ENCODE measurements at regions not wholly inside any gene's neighbourhood (a gene's known extent, or its start where the extent isn't known, plus 50 kb on each side); places are given as distances from the start of the nearest gene placed in this dataset.
"Not testable (repeated sequence)": the region's sequence is repeated elsewhere in the genome, so short reads cannot be mapped to it uniquely, and the experiment has no call there.

DNA sequence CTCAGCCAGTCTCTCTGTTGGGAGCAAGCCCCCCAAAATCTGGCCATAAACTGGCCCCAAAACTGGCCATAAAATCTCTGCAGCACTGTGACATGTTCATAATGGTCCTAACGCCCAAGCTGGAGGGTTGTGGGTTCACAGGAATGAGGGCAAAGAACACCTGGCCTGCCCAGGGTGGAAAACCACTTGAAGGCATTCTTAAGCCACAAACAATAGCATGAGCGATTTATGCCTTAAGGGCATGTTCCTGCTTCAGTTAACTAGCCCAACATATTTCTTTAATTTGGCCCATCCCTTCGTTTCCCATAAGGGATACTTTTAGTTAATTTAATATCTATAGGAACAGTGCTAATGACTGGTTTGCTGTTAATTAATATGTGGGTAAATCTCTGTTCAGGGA lies 205.8 kb downstream of the ALG10 start:
- WGBS = 29% methylated on average over 2 of the region's 3 CpGs
- not testable (repeated sequence) for H3K4me2 ChIP-seq (ENCODE audit: low read length, poor library complexity, severe bottlenecking); H4K8ac ChIP-seq (ENCODE audit: low read length); H3K27me3 ChIP-seq (ENCODE audit: control insufficient read depth in 1 of 2, insufficient read depth in 1 of 2, low read length in 2 of 2); H2BK120ac ChIP-seq (ENCODE audit: low read depth, low read length); DNase-seq; H3K79me1 ChIP-seq (replicated peaks; ENCODE audit: low read length, poor library complexity, severe bottlenecking); H3K14ac ChIP-seq (ENCODE audit: low read length in 2 of 2); H3K27ac ChIP-seq (ENCODE audit: low read length, poor library complexity, severe bottlenecking); H2AK5ac ChIP-seq (ENCODE audit: low read length, severe bottlenecking); H3K18ac ChIP-seq (ENCODE audit: low read depth in 1 of 2, low read length in 2 of 2); H3K4ac ChIP-seq (ENCODE audit: low read depth in 1 of 2, low read length in 2 of 2); H4K91ac ChIP-seq (ENCODE audit: low read length); H2BK5ac ChIP-seq (ENCODE audit: low read depth, low read length, poor library complexity, severe bottlenecking); H3K9me3 ChIP-seq (ENCODE audit: control insufficient read depth, low read length); H3K4me1 ChIP-seq (ENCODE audit: control insufficient read depth, insufficient read depth, low read depth, low read length); H3K9ac ChIP-seq (ENCODE audit: low read length); H2AFZ ChIP-seq (ENCODE audit: low read depth, low read length); H3K36me3 ChIP-seq (ENCODE audit: control insufficient read depth in 1 of 2, insufficient read depth in 2 of 2, low read depth in 1 of 2, low read length in 2 of 2); H2BK15ac ChIP-seq (ENCODE audit: low read depth, poor library complexity, severe bottlenecking); H3K4me3 ChIP-seq (ENCODE audit: insufficient read depth in 1 of 2, low read depth in 1 of 2, low read length in 2 of 2); H2BK12ac ChIP-seq (ENCODE audit: low read length in 2 of 2); H3K23ac ChIP-seq (ENCODE audit: low read length in 2 of 2)

DNA sequence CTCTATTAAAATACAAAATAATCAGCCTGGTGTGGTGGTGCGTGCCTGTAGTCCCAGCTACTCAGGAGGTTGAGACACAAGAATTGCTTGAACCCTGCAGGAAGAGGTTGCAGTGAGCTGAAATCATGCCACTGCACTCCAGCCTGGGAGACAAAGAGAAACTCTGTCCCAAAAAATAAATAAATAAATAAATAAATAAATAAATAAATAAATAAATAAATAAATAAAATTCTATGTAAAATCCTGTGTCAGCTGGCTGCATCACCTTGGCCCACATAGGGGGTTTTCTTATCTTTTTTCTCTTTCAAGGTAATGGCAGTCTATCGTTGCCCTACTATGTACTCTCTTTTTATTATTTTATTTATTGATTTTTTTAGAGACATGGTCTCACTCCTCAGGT lies 206.7 kb downstream of the ALG10 start:
- 91% methylated on average over 1 of the region's 2 CpGs for WGBS

DNA sequence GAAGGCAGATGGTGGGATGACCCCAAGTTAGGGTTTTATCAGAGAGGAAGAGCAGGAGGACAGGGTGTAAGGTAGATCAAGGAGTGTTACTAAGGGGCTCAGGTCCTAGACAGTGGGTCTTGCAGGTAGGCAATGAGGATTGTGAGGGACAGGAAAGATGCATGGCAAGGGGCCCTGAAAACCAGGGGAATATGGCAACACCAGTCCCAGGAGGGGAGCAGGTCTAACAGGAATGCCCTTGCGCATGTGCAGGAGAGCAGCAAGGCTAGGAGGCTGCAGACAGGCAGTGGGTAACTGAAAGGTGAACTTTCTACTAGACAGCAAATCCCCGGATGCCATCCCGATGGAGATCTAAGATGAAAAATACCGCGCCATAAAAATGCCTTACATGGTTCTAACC lies 211.3 kb downstream of the ALG10 start:
- no peak overlapping the region for H3K9ac ChIP-seq (ENCODE audit: low read length)

More for the DNA sequence above, 206.7 kb downstream of the ALG10 start:
- H2BK12ac ChIP-seq (ENCODE audit: low read length in 2 of 2); H3K4me3 ChIP-seq (ENCODE audit: insufficient read depth in 1 of 2, low read depth in 1 of 2, low read length in 2 of 2); H3K18ac ChIP-seq (ENCODE audit: low read depth in 1 of 2, low read length in 2 of 2); DNase-seq; H4K91ac ChIP-seq (ENCODE audit: low read length); H2BK5ac ChIP-seq (ENCODE audit: low read depth, low read length, poor library complexity, severe bottlenecking); H3K4me2 ChIP-seq (ENCODE audit: low read length, poor library complexity, severe bottlenecking); H3K27ac ChIP-seq (ENCODE audit: low read length, poor library complexity, severe bottlenecking); H2AFZ ChIP-seq (ENCODE audit: low read depth, low read length); H3K9ac ChIP-seq (ENCODE audit: low read length); H2AK5ac ChIP-seq (ENCODE audit: low read length, severe bottlenecking); H3K23ac ChIP-seq (ENCODE audit: low read length in 2 of 2); H3K4me1 ChIP-seq (ENCODE audit: control insufficient read depth, insufficient read depth, low read depth, low read length); H2BK120ac ChIP-seq (ENCODE audit: low read depth, low read length); H3K9me3 ChIP-seq (ENCODE audit: control insufficient read depth, low read length); H4K8ac ChIP-seq (ENCODE audit: low read length); H3K79me1 ChIP-seq (replicated peaks; ENCODE audit: low read length, poor library complexity, severe bottlenecking); H2BK15ac ChIP-seq (ENCODE audit: low read depth, poor library complexity, severe bottlenecking); H3K27me3 ChIP-seq (ENCODE audit: control insufficient read depth in 1 of 2, insufficient read depth in 1 of 2, low read length in 2 of 2); H3K14ac ChIP-seq (ENCODE audit: low read length in 2 of 2); H3K36me3 ChIP-seq (ENCODE audit: control insufficient read depth in 1 of 2, insufficient read depth in 2 of 2, low read depth in 1 of 2, low read length in 2 of 2); H3K4ac ChIP-seq (ENCODE audit: low read depth in 1 of 2, low read length in 2 of 2): not testable (repeated sequence)

DNA sequence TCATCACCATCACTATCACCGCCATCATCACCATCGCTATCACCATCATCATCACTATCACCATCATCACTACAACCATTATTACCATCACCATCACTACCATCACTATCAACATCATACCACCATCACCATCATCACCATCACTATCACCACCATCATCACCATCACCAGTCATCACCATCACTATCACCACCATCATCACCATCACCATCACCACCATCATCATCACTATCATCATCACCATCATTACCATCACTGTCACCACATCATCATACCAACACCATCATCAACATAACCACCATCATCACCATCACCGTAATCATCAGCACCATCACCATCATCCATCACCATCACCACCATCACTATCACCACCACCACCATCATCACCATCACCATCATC lies 213.8 kb downstream of the ALG10 start:
- H3K79me1 ChIP-seq (replicated peaks; ENCODE audit: low read length, poor library complexity, severe bottlenecking) = no peaks in the 10 kb centered on the region
- no peak overlapping the region for H2AK5ac ChIP-seq (ENCODE audit: low read length, severe bottlenecking)
- H3K18ac ChIP-seq (ENCODE audit: low read depth in 1 of 2, low read length in 2 of 2) = no peak overlapping the region
- H2BK12ac ChIP-seq (ENCODE audit: low read length in 2 of 2) = no peak overlapping the region
- H3K4me3 ChIP-seq (ENCODE audit: insufficient read depth in 1 of 2, low read depth in 1 of 2, low read length in 2 of 2) = no peak overlapping the region
- no peak overlapping the region for H3K23ac ChIP-seq (ENCODE audit: low read length in 2 of 2)
- 92% methylated on average over 3 of the region's 3 CpGs for WGBS
- H3K27me3 ChIP-seq (ENCODE audit: control insufficient read depth in 1 of 2, insufficient read depth in 1 of 2, low read length in 2 of 2) = no peaks in the 10 kb centered on the region
- H3K27ac ChIP-seq (ENCODE audit: low read length, poor library complexity, severe bottlenecking) = no peak overlapping the region
- no peak overlapping the region for H3K14ac ChIP-seq (ENCODE audit: low read length in 2 of 2)
- H3K36me3 ChIP-seq (ENCODE audit: control insufficient read depth in 1 of 2, insufficient read depth in 2 of 2, low read depth in 1 of 2, low read length in 2 of 2) = no peaks in the 10 kb centered on the region
- no peak overlapping the region for H3K4me2 ChIP-seq (ENCODE audit: low read length, poor library complexity, severe bottlenecking)
- no peak overlapping the region for H2AFZ ChIP-seq (ENCODE audit: low read depth, low read length)
- H2BK120ac ChIP-seq (ENCODE audit: low read depth, low read length) = no peak overlapping the region
- DNase-seq = no peak
- no peak overlapping the region for H4K8ac ChIP-seq (ENCODE audit: low read length)
- H2BK15ac ChIP-seq (ENCODE audit: low read depth, poor library complexity, severe bottlenecking) = no peak overlapping the region
- H4K91ac ChIP-seq (ENCODE audit: low read length) = no peak overlapping the region
- no peak overlapping the region for H3K4ac ChIP-seq (ENCODE audit: low read depth in 1 of 2, low read length in 2 of 2)
- H3K9ac ChIP-seq (ENCODE audit: low read length) = no peak overlapping the region
- peaks cover 3% of the 10 kb centered on the region for H3K9me3 ChIP-seq (ENCODE audit: control insufficient read depth, low read length)
- H2BK5ac ChIP-seq (ENCODE audit: low read depth, low read length, poor library complexity, severe bottlenecking) = no peak overlapping the region
- no peaks in the 10 kb centered on the region for H3K4me1 ChIP-seq (ENCODE audit: control insufficient read depth, insufficient read depth, low read depth, low read length)

More for the DNA sequence above, 211.3 kb downstream of the ALG10 start:
- Histone ChIP-seq H2AFZ (ENCODE audit: low read depth, low read length) (no peak overlapping the region), H2BK15ac (ENCODE audit: low read depth, poor library complexity, severe bottlenecking) (no peak overlapping the region), H3K18ac (ENCODE audit: low read depth in 1 of 2, low read length in 2 of 2) (no peak overlapping the region), H3K23ac (ENCODE audit: low read length in 2 of 2) (no peak overlapping the region), H3K4me2 (ENCODE audit: low read length, poor library complexity, severe bottlenecking) (no peak overlapping the region), H2AK5ac (ENCODE audit: low read length, severe bottlenecking) (no peak overlapping the region), H3K4me1 (ENCODE audit: control insufficient read depth, insufficient read depth, low read depth, low read length) (no peaks in the 10 kb centered on the region), H3K14ac (ENCODE audit: low read length in 2 of 2) (no peak overlapping the region), H2BK5ac (ENCODE audit: low read depth, low read length, poor library complexity, severe bottlenecking) (no peak overlapping the region), H4K8ac (ENCODE audit: low read length) (no peak overlapping the region), H3K4ac (ENCODE audit: low read depth in 1 of 2, low read length in 2 of 2) (no peak overlapping the region), H2BK120ac (ENCODE audit: low read depth, low read length) (no peak overlapping the region), H3K79me1 (replicated peaks; ENCODE audit: low read length, poor library complexity, severe bottlenecking) (no peaks in the 10 kb centered on the region), H3K27me3 (ENCODE audit: control insufficient read depth in 1 of 2, insufficient read depth in 1 of 2, low read length in 2 of 2) (no peaks in the 10 kb centered on the region), H4K91ac (ENCODE audit: low read length) (no peak overlapping the region), H3K9me3 (ENCODE audit: control insufficient read depth, low read length) (peaks cover 3% of the 10 kb centered on the region), H3K4me3 (ENCODE audit: insufficient read depth in 1 of 2, low read depth in 1 of 2, low read length in 2 of 2) (no peak overlapping the region), H3K27ac (ENCODE audit: low read length, poor library complexity, severe bottlenecking) (no peak overlapping the region), H2BK12ac (ENCODE audit: low read length in 2 of 2) (no peak overlapping the region), H3K36me3 (ENCODE audit: control insufficient read depth in 1 of 2, insufficient read depth in 2 of 2, low read depth in 1 of 2, low read length in 2 of 2) (no peaks in the 10 kb centered on the region)
- WGBS = 86% methylated on average over 5 of the region's 5 CpGs
- DNase-seq = no peak
